IMR-90 (cell line): ENCODE measurements at regions not wholly inside any gene's neighbourhood (a gene's known extent, or its start where the extent isn't known, plus 50 kb on each side); places are given as distances from the start of the nearest gene placed in this dataset.
"Not testable (repeated sequence)": the region's sequence is repeated elsewhere in the genome, so short reads cannot be mapped to it uniquely, and the experiment has no call there.

Source experiments
- BHLHE40 ChIP-seq: fragments of 150-350 bp; IDR thresholded peaks from 2 replicates; pipeline ENCODE4 v1.6.1; 2016; ENCODE audit warnings: mild to moderate bottlenecking, low read depth, low read length
- CEBPB ChIP-seq: IDR thresholded peaks from 2 replicates; pipeline ENCODE4 v1.6.1; 2012; ENCODE audit warnings: low read depth, low read length, improper control_type of control experiment
- CHD1 ChIP-seq: IDR thresholded peaks from 2 replicates; pipeline ENCODE4 v1.6.1; 2012; ENCODE audit warnings: low read depth, low read length, improper control_type of control experiment
- CTCF ChIP-seq: conservative IDR thresholded peaks from 2 replicates; pipeline ENCODE4 v1.5.1; 2012; ENCODE audit warnings: mild to moderate bottlenecking, low read depth, low read length, improper control_type of control experiment
- FOS ChIP-seq: fragments of 150-350 bp; IDR thresholded peaks from 2 replicates; pipeline ENCODE4 v1.6.1; 2016; ENCODE audit warnings: low read depth, low read length
- MAFK ChIP-seq: IDR thresholded peaks from 2 replicates; pipeline ENCODE4 v1.6.1; 2012; ENCODE audit warnings: low read depth, low read length, improper control_type of control experiment
- NFE2L2 ChIP-seq: fragments of 150-350 bp; IDR thresholded peaks from 2 replicates; pipeline ENCODE4 v1.6.1; 2016; ENCODE audit warnings: low read depth, mild to moderate bottlenecking, low read length
- POLR2A ChIP-seq: IDR thresholded peaks from 2 replicates; pipeline ENCODE4 v1.6.1; 2012; ENCODE audit warnings: mild to moderate bottlenecking, low read depth, low read length
- RAD21 ChIP-seq: IDR thresholded peaks from 2 replicates; pipeline ENCODE4 v1.6.1; 2012; ENCODE audit warnings: low read length, improper control_type of control experiment
- RCOR1 ChIP-seq: IDR thresholded peaks from 2 replicates; pipeline ENCODE4 v1.6.1; 2012; ENCODE audit warnings: mild to moderate bottlenecking, low read length, improper control_type of control experiment; ENCODE audit not compliant: insufficient replicate concordance
- RFX5 ChIP-seq: IDR thresholded peaks from 2 replicates; pipeline ENCODE4 v1.8.0; 2012; ENCODE audit warnings: low read depth, mild to moderate bottlenecking, low read length, moderate library complexity
- SMC3 ChIP-seq: fragments of 150-350 bp; IDR thresholded peaks from 2 replicates; pipeline ENCODE4 v1.6.1; 2016; ENCODE audit warnings: low read depth, mild to moderate bottlenecking, antibody characterized with exemption, low read length, moderate library complexity
- USF2 ChIP-seq: fragments of 150-350 bp; IDR thresholded peaks from 2 replicates; pipeline ENCODE4 v1.6.1; 2017; ENCODE audit warnings: mild to moderate bottlenecking, antibody characterized with exemption, low read length, low read depth

GRCh38 chr5:96197767-96198166, 235.3 kb downstream of the PCSK1 start:
- TF ChIP-seq CTCF, POLR2A, CEBPB, USF2, RFX5, RAD21, MAFK, SMC3, BHLHE40, FOS, CHD1, NFE2L2, RCOR1: not testable (repeated sequence)
